PFSK-1 (cell line): ENCODE measurements at regions not wholly inside any gene's neighbourhood (a gene's known extent, or its start where the extent isn't known, plus 50 kb on each side); places are given as distances from the start of the nearest gene placed in this dataset.

ENCODE experiments used
- FOXP2 ChIP-seq: optimal IDR thresholded peaks from 2 replicates; pipeline ENCODE3; 2011; ENCODE audit warnings: borderline replicate concordance, control low read depth, inconsistent platforms; ENCODE audit not compliant: insufficient read depth; ENCODE audit errors: extremely low read length, extremely low read depth
- POLR2AphosphoS5 ChIP-seq: IDR thresholded peaks from 2 replicates; pipeline ENCODE4 v1.6.1; 2012; ENCODE audit warnings: low read depth, mild to moderate bottlenecking, control low read depth, low read length, moderate library complexity
- SIN3A ChIP-seq: IDR thresholded peaks from 2 replicates; pipeline ENCODE4 v1.6.1; 2012; ENCODE audit warnings: mild to moderate bottlenecking, low read length, moderate library complexity, borderline replicate concordance; ENCODE audit not compliant: insufficient read depth
- TAF1 ChIP-seq: IDR thresholded peaks from 2 replicates; pipeline ENCODE4 v1.6.1; 2012; ENCODE audit warnings: low read length, control low read depth, borderline replicate concordance; ENCODE audit not compliant: insufficient read depth
- TF ChIP-seq, protein P1 (sequence below), 2 experiments: IDR thresholded peaks; 2 replicates each; pipeline versions ENCODE4 v1.6.1 to v1.8.0; 2011 to 2012; ENCODE audit warnings: low read depth in 2 of 2, low read length in 2 of 2, control low read depth in 1 of 2, inconsistent platforms in 1 of 2, mild to moderate bottlenecking in 1 of 2, moderate library complexity in 1 of 2; ENCODE audit not compliant: insufficient read depth in 1 of 2

DNA sequence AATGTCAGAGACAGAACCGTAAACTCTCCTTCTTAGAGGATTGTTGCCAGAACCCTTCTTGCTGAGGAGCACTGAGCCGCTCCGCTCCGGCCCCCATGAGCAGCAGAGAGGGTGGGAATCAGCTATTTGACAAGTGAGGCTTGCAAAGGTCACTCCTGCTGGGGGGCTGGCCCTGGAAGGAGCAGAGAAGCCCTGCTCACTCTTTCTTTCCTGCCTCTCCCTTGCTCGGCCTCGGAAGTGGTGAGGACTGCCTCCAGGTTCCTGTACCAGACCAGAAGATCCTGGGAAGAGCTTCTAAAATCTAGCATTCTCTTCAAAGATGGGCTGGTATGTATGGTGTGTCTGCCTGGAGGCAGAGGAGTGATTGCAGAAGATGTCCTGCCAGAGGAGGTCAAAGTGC lies 168.6 kb upstream of the NECTIN1 start:
- TF ChIP-seq TAF1: no peak
- no peak for TF ChIP-seq FOXP2
- TF ChIP-seq SIN3A: no peak
- no peak for TF ChIP-seq POLR2AphosphoS5
- TF ChIP-seq, protein P1, sequence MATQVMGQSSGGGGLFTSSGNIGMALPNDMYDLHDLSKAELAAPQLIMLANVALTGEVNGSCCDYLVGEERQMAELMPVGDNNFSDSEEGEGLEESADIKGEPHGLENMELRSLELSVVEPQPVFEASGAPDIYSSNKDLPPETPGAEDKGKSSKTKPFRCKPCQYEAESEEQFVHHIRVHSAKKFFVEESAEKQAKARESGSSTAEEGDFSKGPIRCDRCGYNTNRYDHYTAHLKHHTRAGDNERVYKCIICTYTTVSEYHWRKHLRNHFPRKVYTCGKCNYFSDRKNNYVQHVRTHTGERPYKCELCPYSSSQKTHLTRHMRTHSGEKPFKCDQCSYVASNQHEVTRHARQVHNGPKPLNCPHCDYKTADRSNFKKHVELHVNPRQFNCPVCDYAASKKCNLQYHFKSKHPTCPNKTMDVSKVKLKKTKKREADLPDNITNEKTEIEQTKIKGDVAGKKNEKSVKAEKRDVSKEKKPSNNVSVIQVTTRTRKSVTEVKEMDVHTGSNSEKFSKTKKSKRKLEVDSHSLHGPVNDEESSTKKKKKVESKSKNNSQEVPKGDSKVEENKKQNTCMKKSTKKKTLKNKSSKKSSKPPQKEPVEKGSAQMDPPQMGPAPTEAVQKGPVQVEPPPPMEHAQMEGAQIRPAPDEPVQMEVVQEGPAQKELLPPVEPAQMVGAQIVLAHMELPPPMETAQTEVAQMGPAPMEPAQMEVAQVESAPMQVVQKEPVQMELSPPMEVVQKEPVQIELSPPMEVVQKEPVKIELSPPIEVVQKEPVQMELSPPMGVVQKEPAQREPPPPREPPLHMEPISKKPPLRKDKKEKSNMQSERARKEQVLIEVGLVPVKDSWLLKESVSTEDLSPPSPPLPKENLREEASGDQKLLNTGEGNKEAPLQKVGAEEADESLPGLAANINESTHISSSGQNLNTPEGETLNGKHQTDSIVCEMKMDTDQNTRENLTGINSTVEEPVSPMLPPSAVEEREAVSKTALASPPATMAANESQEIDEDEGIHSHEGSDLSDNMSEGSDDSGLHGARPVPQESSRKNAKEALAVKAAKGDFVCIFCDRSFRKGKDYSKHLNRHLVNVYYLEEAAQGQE (IDR thresholded peaks at IDR 0.05; ENCODE audit: insufficient read depth in 1 of 2, low read depth in 2 of 2, low read length in 2 of 2): no peak

DNA sequence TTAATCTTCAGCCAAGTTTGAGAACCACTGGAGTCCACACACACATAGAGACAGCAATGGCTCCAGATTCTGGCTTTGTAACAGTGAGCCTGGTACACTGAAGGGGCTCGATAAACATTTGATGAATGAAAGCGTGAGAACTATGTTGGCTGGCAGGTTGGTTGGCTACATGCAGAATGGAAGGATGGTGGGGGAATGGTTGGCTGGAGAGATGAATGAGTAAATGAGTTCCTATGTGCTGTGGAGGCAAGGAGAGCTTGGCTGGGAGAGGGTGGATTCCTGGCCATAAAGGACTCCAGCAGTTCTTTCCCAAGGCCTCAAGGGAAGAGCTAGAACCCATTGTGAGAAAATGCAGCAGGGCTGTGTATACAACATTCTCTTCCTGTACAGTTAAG lies 168.0 kb upstream of the NECTIN1 start:
- TF ChIP-seq, protein P1 (IDR thresholded peaks at IDR 0.05; ENCODE audit: insufficient read depth in 1 of 2, low read depth in 2 of 2, low read length in 2 of 2): no peak
- no peak for TF ChIP-seq POLR2AphosphoS5
- TF ChIP-seq SIN3A: no peak
- TF ChIP-seq FOXP2: no peak
- no peak for TF ChIP-seq TAF1

DNA sequence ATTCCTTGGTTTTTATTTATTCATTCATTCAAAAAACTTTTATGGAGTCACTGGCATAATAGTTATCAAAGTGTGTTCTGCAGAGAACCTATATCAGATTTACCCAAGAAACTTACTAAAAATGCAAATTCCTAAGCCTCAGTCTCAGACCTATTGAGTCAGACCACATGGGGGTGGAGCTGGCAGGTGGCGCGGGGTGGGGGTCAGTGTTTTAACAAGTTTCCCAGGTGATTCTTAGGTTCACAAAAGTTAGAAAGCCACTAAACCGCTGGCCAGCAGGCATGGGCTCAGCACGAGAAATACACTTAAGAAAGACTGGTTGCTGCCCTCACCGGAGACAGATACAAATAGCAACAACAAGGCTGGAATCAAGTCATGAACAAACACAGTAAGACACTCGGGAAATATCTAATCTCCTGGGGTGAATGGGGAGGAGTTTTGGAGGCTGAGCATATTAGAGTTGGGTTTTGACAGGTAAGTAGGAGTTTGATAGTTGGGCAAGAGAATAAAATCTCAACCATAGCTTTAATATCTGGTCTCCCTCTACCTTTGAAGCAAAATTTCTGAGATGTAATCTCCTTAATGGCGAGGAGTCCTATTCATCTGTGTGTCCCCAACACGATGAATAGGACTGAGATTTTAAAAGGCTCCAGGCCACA lies 167.5 kb upstream of the NECTIN1 start:
- no peak for TF ChIP-seq SIN3A
- TF ChIP-seq, protein P1 (IDR thresholded peaks at IDR 0.05; ENCODE audit: insufficient read depth in 1 of 2, low read depth in 2 of 2, low read length in 2 of 2): no peak
- no peak for TF ChIP-seq POLR2AphosphoS5

DNA sequence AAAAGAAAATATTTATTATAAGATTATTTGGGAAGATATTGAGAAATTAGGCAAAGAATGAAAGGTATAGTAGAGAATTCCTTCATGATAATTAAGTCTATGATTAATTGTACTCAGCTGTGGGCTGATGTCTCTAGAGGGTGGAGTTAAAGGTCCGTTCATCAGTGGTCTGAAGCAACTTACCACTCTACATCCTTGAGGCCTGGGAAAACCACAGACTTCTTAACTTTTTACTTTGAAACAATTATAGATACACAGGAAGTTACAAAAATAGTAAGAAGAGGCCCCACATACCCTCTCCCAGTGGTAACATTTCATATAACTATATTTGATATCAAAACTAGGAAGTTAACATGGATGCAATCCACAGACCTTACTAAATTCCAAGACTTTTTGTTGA lies 167.0 kb upstream of the NECTIN1 start:
- TF ChIP-seq, protein P1 (IDR thresholded peaks at IDR 0.05; ENCODE audit: insufficient read depth in 1 of 2, low read depth in 2 of 2, low read length in 2 of 2): no peak
- TF ChIP-seq TAF1 (no peak), FOXP2 (no peak), SIN3A (no peak), POLR2AphosphoS5 (no peak)

DNA sequence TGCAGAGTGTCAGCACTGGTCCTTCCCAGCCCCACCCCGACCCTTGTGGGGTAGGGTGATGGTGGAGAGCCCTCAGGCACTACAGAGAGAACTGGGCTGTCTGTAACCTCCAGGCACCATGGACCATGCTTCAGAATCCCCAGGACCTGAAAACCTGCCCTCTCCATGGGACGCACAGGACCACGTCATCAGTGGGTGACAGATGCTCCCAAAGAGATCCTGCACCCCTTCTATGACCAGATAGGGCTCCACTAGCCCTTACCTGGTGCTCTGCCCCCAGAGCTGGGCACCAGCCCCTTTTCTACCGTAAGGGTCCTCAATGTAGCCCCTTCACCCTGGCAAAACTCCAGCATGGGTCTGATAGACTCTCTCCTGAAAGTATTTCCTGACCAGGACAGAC lies 165.9 kb upstream of the NECTIN1 start:
- TF ChIP-seq TAF1 (no peak), POLR2AphosphoS5 (no peak), FOXP2 (no peak), SIN3A (no peak)
- TF ChIP-seq, protein P1 (IDR thresholded peaks at IDR 0.05; ENCODE audit: insufficient read depth in 1 of 2, low read depth in 2 of 2, low read length in 2 of 2): no peak
